Islet precursor cell (in vitro differentiated cells): ENCODE measurements at regions not wholly inside any gene's neighbourhood (a gene's known extent, or its start where the extent isn't known, plus 50 kb on each side); places are given as distances from the start of the nearest gene placed in this dataset.
"Not testable (repeated sequence)": the region's sequence is repeated elsewhere in the genome, so short reads cannot be mapped to it uniquely, and the experiment has no call there.

Source experiments
- DNase-seq: peaks from one replicate; pipeline ENCODE4 v3.0.0-alpha.2; 2018

- no peak for DNase-seq
These were observed 364.9 kb upstream of the FLRT2 start for GRCh38 chr14:85165094-85165493.

DNA sequence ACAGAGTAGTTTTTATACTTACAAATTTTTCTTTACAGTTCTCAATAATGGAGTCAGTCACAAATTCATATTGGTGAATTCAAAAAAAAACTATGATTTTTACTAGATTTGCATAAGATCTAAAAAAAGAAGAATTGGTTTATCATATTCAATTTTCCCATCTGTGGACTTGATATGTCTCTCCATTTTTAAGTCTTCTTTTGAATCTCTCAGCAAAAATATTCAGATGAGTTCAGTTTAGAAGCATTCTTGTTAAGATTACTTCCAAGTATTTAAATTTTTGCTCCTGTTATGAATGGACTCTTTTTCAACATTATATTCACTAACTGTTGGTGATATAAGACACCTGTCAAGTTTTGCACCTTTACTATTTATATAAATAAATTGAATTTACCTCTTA lies 360.6 kb upstream of the FLRT2 start:
- no peak for DNase-seq

DNA sequence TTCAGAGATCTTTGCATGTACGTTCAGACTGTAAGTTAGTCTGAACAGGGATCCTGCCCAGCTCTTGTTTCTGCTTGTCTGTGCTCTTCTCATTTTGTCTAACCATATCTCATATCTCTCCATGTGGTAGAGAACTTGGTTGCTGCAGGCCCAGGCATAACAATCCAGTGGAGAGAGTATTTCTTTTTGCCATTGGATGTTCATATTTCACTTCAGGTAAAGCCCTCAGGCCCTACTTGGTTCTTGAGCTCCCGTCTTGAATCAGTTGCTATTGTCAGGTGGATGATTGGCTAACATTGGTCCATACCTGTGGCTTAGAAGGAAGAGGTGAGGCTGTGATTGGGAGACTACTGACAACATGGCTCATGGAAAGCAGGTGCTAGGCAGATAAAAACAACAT lies 357.7 kb upstream of the FLRT2 start:
- DNase-seq = no peak

- DNase-seq = no peak
These were observed 357.0 kb upstream of the FLRT2 start for GRCh38 chr14:85172889-85173477.

DNA sequence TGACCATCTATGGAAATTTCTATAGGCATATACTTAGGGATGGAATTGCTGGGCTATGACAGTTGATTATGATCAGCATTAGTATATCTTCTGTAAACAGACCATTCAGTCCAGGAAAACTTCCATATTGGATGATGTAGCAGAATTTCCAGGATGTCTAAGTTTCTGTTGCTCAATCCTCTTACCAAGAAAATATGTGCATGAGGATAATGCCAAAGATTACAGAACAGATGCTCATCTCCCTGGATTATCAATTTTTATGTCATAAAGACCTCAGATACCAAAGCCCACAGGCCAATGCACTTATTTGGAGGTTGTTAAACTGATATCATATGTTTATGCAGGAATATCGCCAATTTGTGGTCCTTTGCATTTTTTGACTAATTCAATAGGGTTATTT lies 354.4 kb upstream of the FLRT2 start:
- DNase-seq = no peak

DNA sequence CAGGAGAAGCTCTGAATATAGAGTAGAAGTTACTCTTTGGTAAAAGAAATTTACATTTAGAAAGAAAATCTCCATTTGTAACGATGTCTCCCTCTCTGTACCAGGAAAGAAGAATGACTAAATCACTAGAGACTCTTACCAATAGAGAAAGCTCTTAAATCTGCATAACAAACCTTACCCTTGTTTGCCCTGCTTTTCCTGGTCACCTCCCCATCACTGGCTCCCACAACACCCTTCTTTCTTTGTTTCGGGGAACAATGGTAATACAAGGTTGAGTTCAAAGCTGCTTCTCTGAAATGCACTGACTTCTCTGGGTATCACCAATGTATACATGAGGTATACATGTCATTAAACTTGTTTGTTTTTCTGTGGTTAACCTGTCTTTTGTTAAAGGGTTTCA lies 351.1 kb upstream of the FLRT2 start:
- no peak for DNase-seq

DNA sequence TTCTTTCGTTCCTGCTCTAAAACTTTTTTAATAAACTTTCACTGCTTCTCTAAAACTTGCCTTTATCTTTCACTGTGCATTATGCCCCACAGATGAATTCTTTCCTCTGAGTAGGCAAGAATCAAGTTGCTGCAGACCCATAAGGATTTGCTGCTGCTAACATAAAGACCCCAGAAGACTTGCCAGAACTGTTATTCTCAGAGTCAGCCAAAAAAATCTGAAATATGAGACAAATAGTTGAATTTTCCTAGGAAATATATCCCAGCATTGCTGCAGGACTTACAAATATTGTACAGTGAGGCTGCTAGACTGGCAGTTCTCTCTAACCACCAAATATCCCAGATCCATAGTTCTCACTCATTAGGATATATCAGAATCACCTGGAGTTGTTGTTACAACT lies 349.1 kb upstream of the FLRT2 start:
- DNase-seq = no peak

DNA sequence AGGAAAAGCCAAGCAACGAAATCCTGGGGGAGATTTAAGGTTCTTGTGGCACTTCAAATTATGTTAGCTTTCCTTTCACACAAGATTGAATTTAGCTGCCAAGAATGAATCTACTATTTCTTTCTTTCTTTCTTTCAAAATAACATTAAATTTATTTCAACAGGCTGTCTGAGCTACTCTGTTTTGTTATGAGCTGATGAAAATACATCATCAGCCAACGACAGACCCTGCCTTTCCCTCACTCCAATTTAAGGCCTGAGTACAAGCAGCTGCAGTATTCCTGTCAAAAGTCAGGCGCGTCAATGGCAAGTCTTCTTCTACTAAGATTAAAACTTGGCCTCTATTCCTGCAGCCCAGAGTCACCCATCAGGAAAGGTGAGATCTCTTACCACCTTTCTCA lies 347.7 kb upstream of the FLRT2 start:
- no peak for DNase-seq

DNA sequence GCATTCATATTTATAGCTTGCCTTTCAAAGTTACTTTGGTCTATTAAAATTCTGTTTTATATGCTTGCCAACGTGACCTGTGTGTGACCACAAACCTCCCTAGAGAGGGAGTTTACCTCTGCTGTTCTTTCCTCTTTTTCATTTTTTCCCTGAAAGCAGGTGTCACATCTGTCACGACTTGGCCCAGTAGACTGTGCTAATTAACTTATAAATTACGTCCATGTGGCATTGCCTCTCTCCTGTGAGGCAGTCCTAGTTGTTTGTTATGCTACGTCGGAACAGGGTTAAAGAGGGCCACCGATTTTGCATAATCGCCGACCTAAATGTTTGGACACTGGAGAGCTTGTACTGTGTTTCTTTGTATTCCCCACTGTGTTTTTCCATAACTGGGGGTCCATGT lies 343.9 kb upstream of the FLRT2 start:
- no peak for DNase-seq

DNA sequence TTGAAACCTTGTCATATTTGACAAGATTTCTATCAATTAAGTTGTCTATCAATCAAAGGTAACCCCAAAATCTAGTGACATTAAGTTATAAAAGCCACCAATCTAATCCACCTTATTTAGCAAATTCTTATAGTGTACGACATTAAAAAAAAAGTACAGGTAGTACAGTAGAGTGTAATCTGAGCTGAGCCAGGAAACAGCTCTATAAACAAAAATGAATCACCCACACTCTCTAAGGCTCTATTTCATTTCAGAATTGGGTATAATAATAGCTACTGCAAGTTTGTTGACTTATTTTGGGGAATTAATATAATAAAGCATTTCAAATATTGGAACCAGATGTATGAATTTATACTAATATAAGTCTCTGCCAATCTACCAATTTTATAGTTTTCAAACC lies 342.4 kb upstream of the FLRT2 start:
- DNase-seq = no peak

GRCh38 chr14:85188836-85189235 lies 341.1 kb upstream of the FLRT2 start:
- no peak for DNase-seq

GRCh38 chr14:85189253-85189652 lies 340.7 kb upstream of the FLRT2 start:
- not testable (repeated sequence) for DNase-seq

- no peak for DNase-seq
These were observed 339.7 kb upstream of the FLRT2 start for GRCh38 chr14:85190251-85190650.

- no peak for DNase-seq
These were observed 338.0 kb upstream of the FLRT2 start for GRCh38 chr14:85191986-85192385.

- no peak for DNase-seq
These were observed 334.0 kb upstream of the FLRT2 start for GRCh38 chr14:85195872-85196477.

DNA sequence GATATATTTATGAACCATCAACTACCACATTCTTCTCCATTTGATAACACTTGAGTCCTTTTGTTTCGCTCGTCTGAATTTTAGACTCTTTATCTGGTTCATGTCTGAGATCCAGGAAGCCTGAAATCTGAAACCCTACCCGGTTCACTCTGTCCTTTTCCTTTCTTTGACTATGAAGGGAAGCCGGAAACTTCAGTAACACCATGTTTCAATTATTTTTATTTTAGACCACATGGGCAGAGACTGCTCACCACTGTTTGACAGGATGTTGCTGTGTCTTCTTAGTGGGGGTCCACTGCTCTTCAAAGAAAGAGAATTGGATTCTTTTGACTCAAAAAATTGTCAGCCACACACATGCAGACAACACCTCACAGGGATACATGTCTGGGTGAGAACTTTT lies 331.9 kb upstream of the FLRT2 start:
- no peak for DNase-seq

DNA sequence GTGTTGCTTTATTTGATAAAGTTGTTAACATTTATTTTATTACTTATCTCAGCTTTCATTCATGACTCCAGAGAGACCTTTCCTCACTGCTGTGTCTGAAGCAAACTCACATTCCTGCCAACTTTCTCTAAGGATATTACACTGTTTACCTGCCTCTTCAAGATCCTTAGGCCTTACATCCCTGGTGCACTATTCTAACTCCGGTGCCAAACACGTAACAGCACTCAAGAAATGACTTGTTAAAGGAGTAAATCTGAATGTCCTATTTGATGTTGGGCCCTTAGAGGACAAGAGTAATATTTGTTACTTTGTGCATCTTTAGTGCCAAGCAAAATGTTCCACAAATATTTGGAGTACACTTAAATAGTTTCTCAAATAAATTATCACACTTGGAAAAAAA lies 324.1 kb upstream of the FLRT2 start:
- DNase-seq = no peak

GRCh38 chr14:85214471-85214870 lies 315.5 kb upstream of the FLRT2 start:
- no peak for DNase-seq

DNA sequence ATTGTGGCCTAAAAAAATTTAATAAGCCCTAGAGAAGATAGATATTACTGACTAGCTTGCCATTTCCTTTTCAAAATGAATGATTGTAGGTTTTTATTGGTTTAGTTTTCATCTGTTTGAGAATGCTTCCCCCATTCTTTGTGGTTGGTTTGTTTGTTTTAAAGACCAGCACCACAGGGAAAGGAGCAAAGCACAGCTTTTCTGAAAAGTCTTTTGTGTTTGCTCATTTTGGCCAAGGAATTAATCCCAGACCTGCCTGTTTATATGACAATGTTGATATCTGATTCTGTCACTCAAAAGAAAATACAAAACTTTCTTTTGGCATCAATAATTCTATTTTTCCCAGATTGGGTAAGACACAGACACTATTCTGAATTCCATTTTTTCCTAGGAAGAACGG lies 312.5 kb upstream of the FLRT2 start:
- DNase-seq = no peak

GRCh38 chr14:85218982-85219381 lies 311.0 kb upstream of the FLRT2 start:
- DNase-seq = no peak

- DNase-seq = no peak
These were observed 308.1 kb upstream of the FLRT2 start for GRCh38 chr14:85221832-85222231.

DNA sequence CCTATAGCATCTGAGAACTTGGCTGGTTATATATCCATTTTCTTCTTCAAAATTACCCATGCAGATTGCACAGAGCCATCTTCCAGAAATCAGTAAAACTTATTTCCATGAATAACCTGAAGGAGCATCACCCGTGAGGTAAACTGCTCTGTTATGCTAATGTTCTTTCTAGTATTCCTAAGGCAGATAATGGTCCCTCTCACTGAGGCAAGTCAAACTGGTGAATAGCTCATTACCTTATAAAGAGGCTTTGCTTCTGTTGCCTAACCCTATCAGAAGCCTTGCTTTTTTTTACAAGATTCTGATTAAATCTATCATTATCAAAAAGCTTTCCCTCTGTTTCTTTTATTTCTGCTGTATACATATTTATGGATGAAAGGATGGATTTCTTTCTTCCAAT lies 307.6 kb upstream of the FLRT2 start:
- DNase-seq = no peak

- DNase-seq = no peak
These were observed 306.3 kb upstream of the FLRT2 start for GRCh38 chr14:85223667-85224066.

- no peak for DNase-seq
These were observed 305.7 kb upstream of the FLRT2 start for GRCh38 chr14:85224241-85224640.

- DNase-seq = peak; percentile 81
These were observed 296.2 kb upstream of the FLRT2 start for GRCh38 chr14:85233756-85234155.
